HG03571 (cell line): ENCODE measurements at regions not wholly inside any gene's neighbourhood (a gene's known extent, or its start where the extent isn't known, plus 50 kb on each side); places are given as distances from the start of the nearest gene placed in this dataset.

ENCODE experiments used
- ATAC-seq: cut with Tn5 transposase; IDR thresholded peaks from one replicate; pipeline ENCODE4 v1.9.1; 2021; ENCODE audit not compliant: unreplicated experiment

- ATAC-seq: no peak
Observed at GRCh38 chr10:28481968-28482367, 51.0 kb upstream of the WAC start.
